ENCODE measurements at regions not wholly inside any gene's neighbourhood (a gene's known extent, or its start where the extent isn't known, plus 50 kb on each side); places are given as distances from the start of the nearest gene placed in this dataset.
A peak's percentile ranks its signal among the peaks of the same experiment; 100 is the strongest.

DNA sequence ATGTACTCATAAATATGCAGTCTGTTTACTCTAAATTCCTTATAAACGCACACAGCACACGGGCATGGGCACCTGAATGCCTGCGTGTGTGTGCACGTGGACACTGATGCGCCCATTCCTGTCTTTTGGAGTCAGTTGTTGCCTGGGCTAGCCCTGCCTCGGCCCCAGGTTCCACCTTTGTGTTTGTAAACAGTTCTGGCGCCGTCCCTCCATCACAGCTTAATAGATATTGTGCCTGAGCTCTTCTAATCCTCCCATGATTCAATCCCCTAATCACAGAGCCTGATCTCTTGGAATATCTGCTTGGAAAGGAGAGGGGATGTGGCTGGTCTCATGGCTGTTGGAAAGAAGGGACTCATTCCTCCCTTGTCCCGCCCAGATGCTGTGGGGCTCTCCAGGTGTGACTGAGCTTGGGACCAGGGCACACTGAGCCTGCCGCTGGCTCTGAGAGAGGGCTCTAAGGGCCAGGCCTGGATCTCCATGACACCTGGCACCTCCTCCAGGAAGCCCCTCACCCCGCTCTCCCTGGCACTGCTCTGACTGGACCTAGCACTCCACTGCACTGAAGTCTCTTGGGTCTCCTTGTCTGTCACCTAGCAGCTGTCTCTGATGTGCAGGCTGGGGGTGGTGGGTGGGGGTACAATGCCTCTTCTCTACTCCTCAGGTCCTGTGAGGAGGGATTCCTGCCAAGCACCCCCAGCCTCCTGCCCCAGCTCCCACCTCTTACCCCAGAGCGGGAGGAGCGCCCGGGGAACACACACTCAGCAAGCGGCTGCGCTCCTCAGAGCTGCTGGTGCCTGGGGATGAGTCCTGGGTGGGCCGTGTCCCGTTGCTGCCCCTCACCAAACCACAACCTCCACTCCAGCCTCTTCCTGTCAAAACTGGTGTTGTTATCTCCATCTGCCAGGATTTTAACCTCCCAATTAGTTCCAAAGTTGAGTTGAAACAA, 181.3 kb downstream of the INHBB start:
- Mint-ChIP-seq H3K4me3 (ENCODE audit: unreplicated experiment) (peak overlapping the region; percentile 12), H3K9me3 (ENCODE audit: unreplicated experiment) (peaks cover 2% of the 10 kb centered on the region), H3K36me3 (ENCODE audit: low read depth, unreplicated experiment) (no peaks in the 10 kb centered on the region), H3K27ac (ENCODE audit: unreplicated experiment) (peak overlapping the region; percentile 51), H3K27me3 (ENCODE audit: low read depth, unreplicated experiment) (peaks cover 53% of the 10 kb centered on the region), H3K4me1 (ENCODE audit: low read depth, unreplicated experiment) (peaks cover 16% of the 10 kb centered on the region)
- Histone ChIP-seq H3K79me2 (ENCODE audit: insufficient read depth, low read length) (no peaks in the 10 kb centered on the region), H3K9me3 (ENCODE audit: insufficient read depth, low read depth, low read length) (no peaks in the 10 kb centered on the region), H3K27ac (ENCODE audit: low read depth, low read length) (no peak overlapping the region), H2AFZ (ENCODE audit: low read depth, low read length) (no peak overlapping the region), H3K36me3 (ENCODE audit: insufficient read depth, low read length) (no peaks in the 10 kb centered on the region), H3K4me1 (ENCODE audit: insufficient read depth, low read length) (peaks cover 5% of the 10 kb centered on the region), H3K27me3 (ENCODE audit: insufficient read depth, low read length) (peaks cover 72% of the 10 kb centered on the region), H3K9ac (ENCODE audit: low read length) (no peak overlapping the region), H4K20me1 (ENCODE audit: insufficient read depth, low read length) (no peaks in the 10 kb centered on the region), H3K4me3 (ENCODE audit: insufficient read depth, low read depth, low read length) (no peak overlapping the region), H3K4me2 (ENCODE audit: low read length) (no peak overlapping the region)
- DNase-seq (ENCODE audit: low read depth) (no peak), FAIRE-seq (no peak)
- TF ChIP-seq, protein P1, sequence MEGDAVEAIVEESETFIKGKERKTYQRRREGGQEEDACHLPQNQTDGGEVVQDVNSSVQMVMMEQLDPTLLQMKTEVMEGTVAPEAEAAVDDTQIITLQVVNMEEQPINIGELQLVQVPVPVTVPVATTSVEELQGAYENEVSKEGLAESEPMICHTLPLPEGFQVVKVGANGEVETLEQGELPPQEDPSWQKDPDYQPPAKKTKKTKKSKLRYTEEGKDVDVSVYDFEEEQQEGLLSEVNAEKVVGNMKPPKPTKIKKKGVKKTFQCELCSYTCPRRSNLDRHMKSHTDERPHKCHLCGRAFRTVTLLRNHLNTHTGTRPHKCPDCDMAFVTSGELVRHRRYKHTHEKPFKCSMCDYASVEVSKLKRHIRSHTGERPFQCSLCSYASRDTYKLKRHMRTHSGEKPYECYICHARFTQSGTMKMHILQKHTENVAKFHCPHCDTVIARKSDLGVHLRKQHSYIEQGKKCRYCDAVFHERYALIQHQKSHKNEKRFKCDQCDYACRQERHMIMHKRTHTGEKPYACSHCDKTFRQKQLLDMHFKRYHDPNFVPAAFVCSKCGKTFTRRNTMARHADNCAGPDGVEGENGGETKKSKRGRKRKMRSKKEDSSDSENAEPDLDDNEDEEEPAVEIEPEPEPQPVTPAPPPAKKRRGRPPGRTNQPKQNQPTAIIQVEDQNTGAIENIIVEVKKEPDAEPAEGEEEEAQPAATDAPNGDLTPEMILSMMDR (IDR thresholded peaks at IDR 0.05; ENCODE audit: insufficient read depth, low read depth, low read length), result no peak
- no peak for TF ChIP-seq EZH2 (IDR thresholded peaks at IDR 0.05; ENCODE audit: insufficient read depth, low read length)

DNA sequence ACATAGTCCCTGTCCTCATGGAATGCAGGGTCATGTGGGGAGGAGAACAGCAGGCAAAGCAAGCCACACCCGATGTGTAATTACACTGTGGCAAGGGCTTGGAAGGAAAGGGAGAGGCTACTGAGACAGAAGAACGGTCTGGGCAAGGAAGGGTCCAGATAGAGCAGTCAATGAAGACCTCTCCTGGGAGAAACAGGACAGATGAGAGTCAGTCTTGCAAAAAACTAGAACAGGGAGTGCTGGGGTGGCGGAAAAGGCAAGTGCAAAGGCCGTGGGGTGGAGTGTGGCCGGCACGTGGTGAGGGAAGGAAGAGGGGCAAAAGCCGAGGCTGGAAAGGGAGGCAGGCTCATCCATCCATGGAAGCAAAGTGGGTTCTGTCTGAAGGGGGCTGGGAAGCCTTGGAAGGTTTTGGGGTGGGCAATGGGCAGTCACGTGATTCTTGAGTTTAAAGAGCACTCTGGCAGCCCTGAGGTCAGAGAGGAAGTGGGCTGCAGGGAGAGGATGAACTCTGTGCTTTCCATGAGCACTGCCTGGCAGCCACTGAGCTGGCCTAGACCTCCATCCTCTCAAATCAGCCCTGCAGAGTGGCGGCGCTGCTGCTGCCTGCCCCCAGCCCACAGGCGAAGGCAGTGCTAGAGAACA, 182.2 kb downstream of the INHBB start:
- no peaks in the 10 kb centered on the region for H3K9me3 ChIP-seq (ENCODE audit: insufficient read depth, low read depth, low read length)
- H3K36me3 ChIP-seq (ENCODE audit: insufficient read depth, low read length), result no peaks in the 10 kb centered on the region
- H4K20me1 ChIP-seq (ENCODE audit: insufficient read depth, low read length), result no peaks in the 10 kb centered on the region
- no peak for DNase-seq (ENCODE audit: low read depth)
- Mint-ChIP-seq H3K27ac (ENCODE audit: unreplicated experiment) (no peak overlapping the region), H3K9me3 (ENCODE audit: unreplicated experiment) (peaks cover 2% of the 10 kb centered on the region), H3K4me3 (ENCODE audit: unreplicated experiment) (peak overlapping the region; percentile 12), H3K36me3 (ENCODE audit: low read depth, unreplicated experiment) (no peaks in the 10 kb centered on the region), H3K4me1 (ENCODE audit: low read depth, unreplicated experiment) (peaks cover 16% of the 10 kb centered on the region), H3K27me3 (ENCODE audit: low read depth, unreplicated experiment) (peaks cover 55% of the 10 kb centered on the region)
- no peak overlapping the region for H3K27ac ChIP-seq (ENCODE audit: low read depth, low read length)
- no peak overlapping the region for H3K9ac ChIP-seq (ENCODE audit: low read length)
- TF ChIP-seq, protein P1 (IDR thresholded peaks at IDR 0.05; ENCODE audit: insufficient read depth, low read depth, low read length), result no peak
- TF ChIP-seq EZH2 (IDR thresholded peaks at IDR 0.05; ENCODE audit: insufficient read depth, low read length), result no peak
- FAIRE-seq, result no peak
- no peak overlapping the region for H3K4me2 ChIP-seq (ENCODE audit: low read length)
- H3K79me2 ChIP-seq (ENCODE audit: insufficient read depth, low read length), result no peaks in the 10 kb centered on the region
- peaks cover 5% of the 10 kb centered on the region for H3K4me1 ChIP-seq (ENCODE audit: insufficient read depth, low read length)
- H2AFZ ChIP-seq (ENCODE audit: low read depth, low read length), result no peak overlapping the region
- H3K4me3 ChIP-seq (ENCODE audit: insufficient read depth, low read depth, low read length), result no peak overlapping the region
- H3K27me3 ChIP-seq (ENCODE audit: insufficient read depth, low read length), result peaks cover 70% of the 10 kb centered on the region

Measured in astrocyte (in vitro differentiated cells and primary cell).